GM23248 (cell line): ENCODE measurements at regions not wholly inside any gene's neighbourhood (a gene's known extent, or its start where the extent isn't known, plus 50 kb on each side); places are given as distances from the start of the nearest gene placed in this dataset.

Experiments
- EZH2 ChIP-seq: fragments of 200-600 bp; sonication (generic); IDR thresholded peaks from 2 replicates; pipeline ENCODE4 v1.6.1; 2018; ENCODE audit warnings: antibody characterized with exemption, mild to moderate bottlenecking; ENCODE audit not compliant: insufficient read depth, poor library complexity, severe bottlenecking
- EZH2phosphoT487 ChIP-seq: fragments of 200-600 bp; sonication (generic); IDR thresholded peaks from 2 replicates; pipeline ENCODE4 v1.6.1; 2018; ENCODE audit warnings: antibody characterized with exemption, moderate library complexity, mild to moderate bottlenecking, low read depth; ENCODE audit not compliant: insufficient read depth

- no peak for TF ChIP-seq EZH2phosphoT487
- TF ChIP-seq EZH2, result no peak
Measured at GRCh38 chr7:50202052-50202555, 102.4 kb upstream of the IKZF1 start.
